ENCODE measurements at regions not wholly inside any gene's neighbourhood (a gene's known extent, or its start where the extent isn't known, plus 50 kb on each side); places are given as distances from the start of the nearest gene placed in this dataset.

DNA sequence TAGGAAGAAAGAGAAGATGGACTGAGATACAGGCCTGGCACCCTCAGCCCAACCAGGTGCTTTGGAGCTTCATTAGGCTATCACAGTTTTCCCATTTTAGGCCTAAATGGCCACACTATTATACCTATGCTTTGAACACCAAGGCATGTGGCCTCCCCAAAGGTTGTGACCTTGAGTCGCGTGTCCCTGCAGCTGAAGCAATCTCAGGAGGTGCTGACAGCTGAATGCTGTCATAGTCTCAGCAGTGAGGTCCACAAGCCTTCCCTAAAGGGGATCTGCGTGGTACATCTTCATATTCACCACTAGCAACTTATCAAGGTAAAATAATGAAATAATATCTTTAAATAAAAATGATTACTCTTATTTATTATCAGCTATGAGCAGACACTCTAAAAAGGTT is 707.9 kb upstream of the NRSN1 start:
- no peak for DNase-seq (ENCODE audit: low spot score)

DNA sequence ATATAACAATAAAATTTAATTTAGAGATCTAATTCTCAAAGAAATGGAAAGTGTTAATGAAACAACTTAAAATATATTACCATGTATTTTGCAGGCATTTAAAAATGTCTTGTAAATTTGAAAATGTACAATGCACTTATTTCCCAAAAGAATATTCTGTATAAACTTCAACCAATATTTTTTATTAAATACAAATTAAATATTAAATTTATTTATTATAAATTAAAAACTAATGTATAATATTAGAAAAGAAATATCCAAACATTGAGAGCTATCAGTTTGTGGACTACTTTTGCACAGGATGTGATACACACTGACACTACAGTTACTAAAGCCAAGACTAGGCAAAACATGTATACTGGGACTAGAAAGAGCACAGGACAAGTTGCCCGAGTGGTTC is 707.0 kb upstream of the NRSN1 start:
- no peak for DNase-seq (ENCODE audit: low spot score)

DNA sequence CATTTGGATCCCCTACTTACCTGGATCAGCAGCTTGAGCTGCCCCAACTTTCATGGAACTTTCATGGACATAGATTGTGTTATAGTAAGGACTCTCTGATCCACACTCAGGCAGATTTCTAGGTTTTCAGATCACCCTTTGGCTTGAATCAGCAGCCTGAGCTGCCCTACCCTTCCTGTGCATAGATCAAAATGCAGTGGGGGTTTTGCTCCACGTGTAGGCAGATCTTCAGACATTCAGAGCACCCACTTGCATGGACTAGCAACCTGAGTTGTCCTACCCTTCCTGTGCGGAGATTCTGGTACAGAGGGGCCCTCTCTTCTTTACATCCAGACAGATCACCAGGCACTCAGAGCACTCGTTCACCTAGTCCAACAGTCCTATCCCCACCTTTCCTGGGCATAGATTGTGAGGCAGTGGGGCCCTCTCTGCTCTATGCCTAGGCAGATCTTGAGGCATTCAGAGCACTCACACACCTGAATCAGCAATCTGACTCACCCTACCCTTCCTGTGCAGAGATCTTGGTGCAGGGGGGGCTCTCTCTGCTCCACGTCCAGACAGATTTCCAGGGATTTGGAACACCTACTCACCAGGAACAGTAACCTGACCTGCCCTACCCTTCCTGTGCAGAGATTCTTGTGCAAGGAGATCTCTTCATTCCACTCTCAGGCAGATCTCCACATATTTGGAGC is 705.2 kb upstream of the NRSN1 start:
- DNase-seq (ENCODE audit: low spot score), result no peak

DNA sequence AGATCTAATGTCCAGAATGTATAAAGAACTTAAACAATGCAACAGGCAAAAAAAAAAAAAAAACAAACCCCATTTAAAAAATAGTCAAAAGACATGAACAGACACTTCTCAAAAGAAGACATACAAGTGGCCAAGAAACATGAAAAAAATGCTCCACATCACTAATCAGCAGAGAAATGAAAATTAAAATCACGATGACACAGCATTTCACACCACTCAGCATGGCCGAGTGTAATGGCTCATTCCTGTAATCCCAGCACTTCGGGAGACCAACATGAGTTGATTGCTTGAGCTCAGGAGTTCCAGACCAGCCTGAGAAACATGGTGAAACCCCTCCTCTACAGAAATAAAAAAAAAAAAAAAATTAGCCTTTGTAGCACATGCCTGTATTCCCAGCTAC is 701.4 kb upstream of the NRSN1 start:
- DNase-seq (ENCODE audit: low spot score), result no peak

DNA sequence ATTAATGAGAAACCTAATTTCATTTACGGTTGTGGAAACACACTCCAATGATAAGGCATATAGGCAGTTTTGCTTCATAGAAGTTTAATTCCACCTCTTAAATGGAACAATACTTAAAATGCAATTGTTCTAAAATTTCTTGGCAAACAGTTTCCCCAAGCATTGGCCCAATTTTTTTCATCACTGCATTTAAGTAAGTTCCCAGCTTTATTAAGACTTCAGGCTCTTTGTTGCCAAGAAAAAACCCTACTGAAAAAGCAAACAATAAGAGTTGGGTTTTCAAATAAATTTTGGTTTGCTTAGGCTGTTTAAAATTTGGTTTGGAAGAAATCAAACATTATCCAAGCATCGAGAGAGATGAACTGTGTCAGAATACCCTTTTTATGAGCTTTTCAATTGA is 690.9 kb upstream of the NRSN1 start:
- DNase-seq (ENCODE audit: low spot score), result no peak

DNA sequence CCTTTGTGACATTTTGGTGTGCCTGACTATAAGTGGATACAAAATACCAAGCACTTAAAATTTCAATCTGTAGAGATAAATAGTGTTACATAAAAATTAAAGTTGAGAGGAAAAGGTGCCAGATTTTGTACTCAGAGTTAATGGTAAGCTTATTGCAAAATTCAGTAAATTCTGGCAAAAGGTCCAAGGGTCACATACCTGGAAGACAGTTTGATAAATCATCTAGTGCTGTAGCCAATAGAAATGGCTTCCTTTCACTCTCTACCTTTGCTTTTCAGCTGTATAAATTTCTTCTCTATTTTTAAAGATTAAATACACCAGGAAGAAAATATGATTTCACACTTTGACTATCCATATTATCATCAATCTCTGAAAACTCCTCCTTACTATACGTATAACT is 690.2 kb upstream of the NRSN1 start:
- DNase-seq (ENCODE audit: low spot score), result no peak

DNA sequence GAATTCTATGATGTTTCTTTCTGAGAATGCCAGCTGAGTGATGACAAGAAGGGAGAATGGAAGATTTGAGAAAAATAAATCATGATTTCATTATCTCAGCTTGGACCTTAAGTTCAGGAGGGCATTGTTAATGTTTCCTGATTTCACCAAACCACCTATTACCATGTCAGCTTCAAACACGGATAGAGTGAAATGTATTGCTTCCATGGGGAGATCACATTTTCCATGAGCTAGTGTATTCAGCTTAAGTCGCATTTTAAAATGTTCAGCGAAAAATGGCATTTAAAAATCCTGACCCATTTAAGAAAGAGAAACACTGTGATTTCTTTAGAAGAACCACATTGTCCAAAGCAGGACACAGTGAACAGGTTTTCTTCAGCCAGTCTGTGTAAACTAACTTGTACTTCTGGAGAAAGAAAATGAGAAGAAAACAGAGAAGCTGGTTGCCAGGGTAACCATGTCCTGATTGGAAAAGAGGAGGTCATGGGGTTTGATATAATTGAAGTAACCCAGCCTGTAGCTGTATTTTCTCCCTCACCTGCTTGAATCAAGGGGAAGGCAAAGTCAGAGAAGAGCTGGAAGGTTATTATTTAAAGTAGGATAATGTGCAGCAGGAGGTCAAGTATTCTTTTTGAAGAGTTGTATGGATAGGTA is 684.1 kb upstream of the NRSN1 start:
- DNase-seq (ENCODE audit: low spot score), result no peak

DNA sequence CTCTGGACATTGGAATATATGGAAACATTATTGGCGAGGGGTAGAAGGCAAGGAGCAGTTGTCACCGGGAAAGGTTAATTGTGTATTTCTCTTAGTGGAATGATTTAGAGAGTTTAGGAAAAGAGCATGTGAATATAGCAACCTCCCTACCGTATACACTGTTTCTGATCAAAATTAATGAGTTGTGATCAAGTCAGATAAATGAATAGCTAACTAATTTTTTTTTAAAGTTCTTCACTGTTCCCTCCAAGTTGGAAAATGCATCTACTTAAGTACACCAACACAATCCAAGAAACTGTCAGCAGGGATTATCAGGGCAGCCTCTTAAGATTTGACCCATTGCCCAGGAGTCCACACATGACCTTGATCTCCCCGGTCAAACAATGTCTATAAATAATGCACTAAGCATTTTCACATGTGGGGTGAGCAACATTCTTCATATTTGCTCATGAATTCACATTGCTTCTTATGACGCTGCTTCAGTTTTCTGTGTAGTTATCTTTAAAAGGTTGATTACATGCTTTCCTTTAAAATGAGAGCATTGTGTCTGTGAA is 680.8 kb upstream of the NRSN1 start:
- no peak for DNase-seq (ENCODE audit: low spot score)

DNA sequence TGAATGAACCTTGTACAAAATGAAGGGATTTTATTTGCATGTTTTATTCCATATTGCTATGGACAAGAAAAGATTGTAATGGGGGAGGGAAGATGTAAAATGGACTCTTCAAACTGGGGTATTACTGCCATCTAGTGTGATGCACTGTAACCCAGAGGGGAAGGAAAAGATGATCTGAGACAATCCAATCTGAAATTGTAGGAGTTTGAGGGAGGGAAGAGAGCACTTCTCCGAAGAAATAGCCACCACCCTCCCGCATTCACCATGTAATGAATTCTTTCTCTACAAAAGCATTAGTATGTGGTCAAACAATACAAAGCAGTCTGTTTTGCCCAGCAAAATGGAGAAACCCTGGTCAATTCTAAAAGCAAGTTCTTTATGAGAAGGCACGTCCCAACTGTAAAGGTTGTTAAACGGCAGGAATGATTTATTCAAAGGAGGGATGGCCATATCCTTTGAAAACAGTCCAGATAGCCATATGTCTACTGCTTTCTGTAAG is 679.5 kb upstream of the NRSN1 start:
- no peak for DNase-seq (ENCODE audit: low spot score)

DNA sequence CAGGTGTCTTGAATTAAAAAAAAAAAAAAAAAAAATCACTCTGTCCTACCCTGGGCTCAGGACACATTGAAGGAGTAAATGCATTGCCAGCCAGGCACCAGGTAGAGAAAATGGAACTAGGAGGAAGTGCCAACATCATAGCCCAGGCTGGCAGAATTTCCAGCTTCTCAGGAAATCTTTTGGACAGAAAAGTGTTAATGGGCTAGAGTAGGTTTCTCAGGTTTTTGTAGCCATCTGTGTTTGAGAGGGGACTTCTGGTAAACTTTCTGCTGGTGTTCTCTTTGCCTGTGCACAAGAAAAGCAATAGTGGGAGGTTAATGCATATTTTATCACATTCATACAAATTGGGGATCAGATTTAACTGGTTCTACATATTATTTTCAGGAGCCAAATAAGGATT is 678.3 kb upstream of the NRSN1 start:
- DNase-seq (ENCODE audit: low spot score), result no peak

DNA sequence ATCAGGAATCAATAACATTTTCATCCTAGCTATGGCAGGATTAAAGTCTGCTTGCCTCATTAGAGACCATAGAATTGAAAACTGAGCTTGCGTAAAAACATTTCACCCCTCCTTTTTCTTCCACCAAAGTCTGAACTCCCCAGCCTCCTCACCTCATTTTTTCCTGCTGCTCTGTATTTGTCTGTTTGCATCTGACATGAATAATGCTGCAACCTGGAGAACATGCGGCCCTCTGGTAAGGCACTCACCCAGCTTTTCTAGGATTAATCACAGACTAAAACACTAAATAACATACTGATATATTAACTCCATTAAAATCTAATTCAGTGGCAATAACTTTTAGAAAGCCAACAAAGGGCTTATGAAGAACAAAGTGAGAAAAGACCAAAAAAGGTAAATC is 677.7 kb upstream of the NRSN1 start:
- DNase-seq (ENCODE audit: low spot score), result no peak

DNA sequence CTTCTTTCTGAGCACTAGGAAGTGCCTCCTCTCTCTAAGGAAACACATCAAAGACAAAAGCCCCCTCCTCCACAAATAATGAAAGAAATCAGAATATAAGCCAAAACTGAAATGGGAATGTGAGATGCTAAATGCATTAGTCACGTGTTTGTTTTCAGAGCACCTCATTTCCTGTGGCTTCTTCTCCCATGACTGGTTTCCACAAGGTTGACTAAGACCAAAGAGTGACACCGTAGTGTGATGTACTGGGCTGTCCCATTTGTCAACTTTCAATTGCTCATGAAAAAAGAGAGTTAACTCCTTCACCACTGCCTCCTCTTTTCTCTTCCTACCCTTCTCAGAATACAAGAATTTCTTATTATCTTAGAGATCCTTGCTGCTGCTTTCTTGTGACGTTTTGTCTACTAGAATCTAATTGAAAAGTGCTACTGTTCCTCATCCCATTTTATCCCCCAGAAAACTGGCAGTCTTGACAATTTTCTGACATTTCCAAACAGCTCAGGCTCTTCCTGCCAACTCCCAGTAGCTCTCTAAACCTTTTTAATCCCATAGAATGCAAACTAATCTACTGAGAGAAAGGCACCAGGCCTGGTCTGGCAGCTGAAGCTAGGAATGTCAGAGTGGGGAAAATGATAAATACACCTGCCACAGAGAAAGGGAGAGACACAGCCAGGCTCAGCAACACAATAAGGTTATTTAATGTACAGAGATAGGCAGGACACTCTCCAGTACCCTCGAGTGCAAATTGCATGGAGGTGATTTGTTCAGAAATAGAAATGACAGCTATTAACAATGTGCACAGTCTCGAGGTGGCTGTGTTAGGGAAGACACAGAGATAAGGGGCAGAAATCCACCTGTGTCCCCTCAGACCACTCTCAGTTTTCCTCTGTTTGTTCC is 671.7 kb upstream of the NRSN1 start:
- no peak for DNase-seq (ENCODE audit: low spot score)

DNA sequence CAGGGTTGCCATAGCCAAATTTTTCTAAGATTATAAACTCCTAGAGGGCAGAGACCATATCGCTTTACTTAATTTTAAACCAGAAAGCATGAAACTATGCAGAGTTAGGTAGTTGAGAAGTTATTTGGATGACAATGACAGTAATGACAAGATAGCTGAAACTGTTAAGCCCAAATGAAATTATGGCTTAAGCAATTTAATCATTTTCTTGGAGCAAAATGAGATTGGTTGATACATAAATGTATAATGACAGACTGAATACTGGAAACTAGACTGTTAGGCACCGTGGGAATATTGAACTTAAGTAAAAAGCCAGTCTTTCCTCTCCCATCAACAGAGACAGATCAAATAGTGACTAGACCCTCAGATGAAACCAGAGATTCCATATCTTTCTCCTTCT is 670.3 kb upstream of the NRSN1 start:
- no peak for DNase-seq (ENCODE audit: low spot score)

DNA sequence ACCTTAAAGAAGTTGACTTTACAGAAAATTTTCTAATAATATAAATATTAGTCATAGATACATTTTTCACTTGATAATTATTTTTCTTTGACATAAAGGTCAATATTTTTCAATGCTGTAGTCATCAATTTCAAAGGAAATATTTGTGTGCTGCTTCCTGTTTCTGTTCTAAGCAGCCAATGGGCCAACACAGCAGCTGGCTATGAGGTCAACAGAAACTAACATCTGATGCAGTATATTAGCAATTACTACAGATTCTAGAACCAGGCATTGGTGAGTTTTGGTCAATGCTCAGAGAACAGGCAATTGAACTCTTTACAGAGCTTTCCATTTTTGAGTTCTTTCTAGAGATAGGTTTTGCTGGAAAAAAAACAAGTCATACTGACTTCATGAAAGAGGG is 669.6 kb upstream of the NRSN1 start:
- DNase-seq (ENCODE audit: low spot score), result no peak

DNA sequence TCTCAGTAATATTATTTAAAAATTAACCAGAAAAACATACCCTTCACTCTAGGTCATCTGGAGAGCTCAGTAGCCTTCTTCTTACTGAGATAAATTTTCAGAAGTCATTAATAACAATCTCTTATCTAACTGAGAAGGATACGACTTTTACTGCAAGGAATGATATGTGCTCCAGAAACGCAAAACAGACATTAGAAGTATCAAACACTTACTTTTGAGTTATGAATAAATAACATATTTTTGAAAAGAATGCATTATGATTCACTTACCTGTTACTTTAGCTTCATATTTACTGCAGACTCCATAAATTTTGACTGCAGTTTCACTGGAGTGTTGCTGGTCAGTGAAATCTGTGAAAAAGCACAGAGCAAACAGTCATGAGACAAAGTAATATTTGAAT is 668.7 kb upstream of the NRSN1 start:
- DNase-seq (ENCODE audit: low spot score), result no peak

DNA sequence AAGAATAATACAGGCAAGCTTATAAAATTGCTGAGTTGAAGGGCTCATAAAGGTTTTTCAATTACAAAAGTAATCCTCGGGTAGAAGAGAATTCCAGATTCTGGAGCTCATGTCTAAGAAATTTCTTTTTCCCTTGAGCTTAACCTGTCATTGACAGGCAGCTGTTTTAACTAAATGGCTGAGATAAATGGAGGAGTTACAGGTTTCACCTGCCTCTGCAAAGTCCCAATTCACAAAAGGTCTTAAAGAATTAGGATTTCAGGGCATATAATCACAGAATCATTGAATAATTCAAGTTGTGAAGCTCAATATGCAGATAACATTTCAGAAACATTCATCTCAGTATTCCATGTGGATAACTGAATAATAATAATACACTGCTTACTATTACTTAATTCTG is 660.1 kb upstream of the NRSN1 start:
- no peak for DNase-seq (ENCODE audit: low spot score)

DNA sequence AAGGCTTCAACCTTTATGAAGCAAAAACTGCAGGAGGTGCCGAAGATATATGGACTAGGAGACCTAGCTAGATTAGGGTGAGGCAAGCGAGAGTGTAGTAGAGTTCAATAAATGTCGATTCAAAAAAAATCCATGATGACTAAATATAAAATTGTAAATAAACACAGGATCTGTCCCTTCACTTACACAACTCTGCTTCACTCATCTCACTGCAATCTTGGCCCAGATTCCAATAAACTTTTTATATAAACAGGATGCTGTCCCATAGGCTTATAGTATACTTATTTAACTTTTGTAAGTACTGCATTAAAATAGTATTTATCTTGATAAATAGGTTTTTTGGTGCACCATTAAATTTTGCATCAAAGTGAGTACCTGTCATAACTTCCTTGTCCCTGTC is 648.4 kb upstream of the NRSN1 start:
- no peak for DNase-seq (ENCODE audit: low spot score)

DNA sequence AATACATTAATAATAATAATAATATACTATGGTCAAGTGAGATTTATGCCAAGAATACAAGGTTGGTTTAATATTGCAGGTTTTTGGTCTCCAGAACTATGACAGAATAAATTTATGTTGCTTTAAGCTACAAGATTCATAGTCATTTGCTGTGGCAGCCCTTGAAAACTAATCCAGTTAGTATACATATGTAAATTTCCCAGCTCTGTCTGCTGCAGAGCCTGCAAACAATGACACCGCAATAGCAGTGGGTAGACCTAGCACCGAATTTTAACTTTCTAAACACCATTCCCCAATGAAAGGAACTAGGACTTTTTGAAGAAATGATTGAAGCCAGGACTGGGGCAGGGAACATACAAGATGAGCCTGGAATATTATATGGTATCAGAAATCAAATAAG is 647.7 kb upstream of the NRSN1 start:
- DNase-seq (ENCODE audit: low spot score), result no peak

DNA sequence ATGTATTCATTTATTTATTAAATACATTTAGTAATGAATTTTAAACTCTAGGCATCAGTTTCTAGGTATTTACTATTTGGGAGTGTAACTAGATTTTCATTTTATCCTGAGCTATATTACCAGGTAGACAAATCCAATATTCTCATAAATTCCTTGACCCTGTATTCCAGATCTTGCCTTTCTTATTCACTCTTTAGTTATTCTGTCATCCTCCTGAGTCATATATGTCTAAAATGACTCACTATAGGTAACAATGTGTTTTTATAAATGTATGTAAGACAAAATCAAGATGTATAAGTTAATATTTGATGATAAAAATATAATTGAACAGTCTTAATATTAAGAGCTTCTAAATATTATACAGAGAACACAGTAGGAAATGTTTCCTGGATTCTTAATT is 642.1 kb upstream of the NRSN1 start:
- no peak for DNase-seq (ENCODE audit: low spot score)

DNA sequence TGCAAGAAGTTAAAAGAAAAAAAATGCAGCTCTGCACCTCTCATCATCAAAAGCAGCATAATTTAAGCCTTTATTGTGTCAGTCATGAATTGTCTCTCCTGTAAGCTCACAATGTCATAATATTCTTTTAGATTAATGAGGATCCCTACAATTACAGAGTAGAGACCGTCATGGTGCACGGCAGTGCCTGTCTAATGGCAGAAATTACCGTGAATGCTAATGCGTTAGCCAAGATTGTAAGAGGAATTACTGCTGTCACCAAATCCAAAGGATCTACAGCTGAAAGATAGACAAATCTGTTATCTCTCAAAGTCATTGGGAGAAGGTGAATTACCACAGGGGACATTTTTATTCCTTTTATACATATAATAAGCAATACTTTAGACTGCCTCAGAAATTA is 631.6 kb upstream of the NRSN1 start:
- DNase-seq (ENCODE audit: low spot score), result no peak

DNA sequence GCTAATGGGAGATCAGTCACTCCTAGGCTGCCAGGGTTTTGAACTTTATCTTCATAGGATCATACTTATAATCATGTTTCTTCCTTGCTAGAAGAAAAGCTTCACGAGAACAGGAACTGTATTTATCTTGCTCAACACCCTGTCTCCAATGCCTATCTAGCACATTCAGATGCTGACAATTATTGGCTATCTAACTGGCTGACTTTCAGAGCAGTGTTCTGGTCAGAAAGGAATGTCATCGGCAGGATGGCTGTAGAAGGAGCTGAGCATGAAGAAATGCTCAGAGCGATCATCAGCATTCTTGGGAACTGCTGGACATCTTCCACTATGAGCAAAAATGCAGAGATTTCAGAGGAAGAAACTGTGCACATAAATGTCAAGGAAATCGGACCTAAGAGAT is 628.0 kb upstream of the NRSN1 start:
- DNase-seq (ENCODE audit: low spot score), result no peak

DNA sequence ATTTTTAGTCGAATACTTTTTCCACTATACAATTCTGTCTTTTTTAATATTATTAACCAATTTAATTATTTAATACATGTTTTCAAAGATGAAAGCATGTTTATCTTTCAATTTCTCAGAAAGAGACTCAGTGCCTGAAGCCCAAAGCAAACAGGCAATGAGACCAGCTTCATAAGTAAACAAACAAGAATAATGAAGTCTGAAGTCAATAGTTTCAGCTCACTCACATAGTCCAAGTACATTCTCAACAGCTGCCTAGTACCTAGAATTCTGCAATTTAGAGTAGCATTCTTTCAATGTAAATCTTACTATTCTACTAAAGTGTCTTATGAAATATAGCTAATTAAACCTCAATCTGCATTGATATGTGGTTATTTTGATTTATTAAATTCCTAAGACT is 626.5 kb upstream of the NRSN1 start:
- no peak for DNase-seq (ENCODE audit: low spot score)

DNA sequence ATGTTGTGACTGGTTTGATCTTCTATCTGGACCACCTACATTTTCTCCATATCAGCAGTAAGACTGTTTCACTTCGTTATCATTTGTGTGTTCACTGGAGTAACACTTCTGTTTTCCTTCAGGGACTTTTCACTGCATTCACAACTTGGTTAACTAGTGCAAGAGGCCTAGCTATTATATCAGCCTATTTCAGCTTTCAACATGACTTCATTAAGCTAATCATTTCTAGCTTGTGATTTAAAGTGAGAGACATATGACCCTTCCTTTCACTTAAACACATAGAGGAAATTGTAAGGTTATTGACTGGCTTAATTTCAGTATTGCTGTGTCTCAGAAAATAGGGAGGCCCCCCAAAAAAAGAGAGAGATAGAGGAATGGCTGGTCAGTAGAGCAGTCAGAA is 622.8 kb upstream of the NRSN1 start:
- DNase-seq (ENCODE audit: low spot score), result no peak

Measured in LoVo (cell line).